ENCODE measurements at regions not wholly inside any gene's neighbourhood (a gene's known extent, or its start where the extent isn't known, plus 50 kb on each side); places are given as distances from the start of the nearest gene placed in this dataset.

- Histone ChIP-seq H4K8ac (ENCODE audit: low read depth in 2 of 2, low read length in 2 of 2) (no peak overlapping the region), H2AK5ac (ENCODE audit: low read depth, low read length) (no peak overlapping the region), H3K4ac (ENCODE audit: low read depth, low read length) (no peak overlapping the region), H2AFZ (replicated peaks; ENCODE audit: low read length, poor library complexity) (no peak overlapping the region), H2AK9ac (replicated peaks; ENCODE audit: low read depth, low read length, poor library complexity) (no peak overlapping the region), H3K79me1 (ENCODE audit: low read depth in 1 of 2, low read length in 2 of 2) (no peaks in the 10 kb centered on the region), H2BK120ac (ENCODE audit: low read depth, low read length) (no peak overlapping the region), H4K91ac (ENCODE audit: insufficient read depth, low read depth, low read length) (no peak overlapping the region), H2BK20ac (ENCODE audit: low read depth, low read length) (no peak overlapping the region), H3K56ac (ENCODE audit: extremely low read depth, insufficient read depth, low read length) (no peak overlapping the region), H3K4me2 (ENCODE audit: low read depth, low read length) (no peak overlapping the region), H3K14ac (replicated peaks; ENCODE audit: low read depth, low read length) (no peak overlapping the region), H3K27ac (ENCODE audit: insufficient read depth, low read length) (no peak overlapping the region), H4K5ac (ENCODE audit: low read depth, low read length) (no peak overlapping the region), H3K23ac (ENCODE audit: low read depth, low read length) (no peak overlapping the region), H3K27me3 (ENCODE audit: control insufficient read depth, insufficient read depth, low read length) (no peaks in the 10 kb centered on the region), H3K4me1 (ENCODE audit: control insufficient read depth, insufficient read depth, low read length) (no peaks in the 10 kb centered on the region), H4K20me1 (ENCODE audit: insufficient read depth, low read length) (no peaks in the 10 kb centered on the region), H3K18ac (ENCODE audit: low read depth, low read length) (no peak overlapping the region), H3K9me3 (ENCODE audit: control insufficient read depth, insufficient read depth, low read length) (no peaks in the 10 kb centered on the region), H3K9ac (ENCODE audit: low read depth, low read length) (no peak overlapping the region), H3K9me1 (ENCODE audit: insufficient read depth, low read length) (no peaks in the 10 kb centered on the region), H2BK5ac (ENCODE audit: low read depth, low read length, poor library complexity, severe bottlenecking) (no peak overlapping the region), H3K36me3 (ENCODE audit: control insufficient read depth, insufficient read depth, low read length) (no peaks in the 10 kb centered on the region), H3K4me3 (ENCODE audit: insufficient read depth, low read depth, low read length) (no peak overlapping the region), H2BK15ac (ENCODE audit: low read depth, low read length) (no peak overlapping the region)
- ATAC-seq (ENCODE audit: low read depth) (no peak), DNase-seq (peak; percentile 1)
- dilution Hi-C loops (cut with HindIII; ENCODE audit: low sequenced_read_pairs, unreplicated experiment) (no loop called here), intact Hi-C loops (cut with micrococcal nuclease) (no loop called here), in situ Hi-C loops (cut with MboI; ENCODE audit: low sequenced_read_pairs) (no loop called here)
- CTCF ChIA-PET = no interaction called here
- BruUV-seq (replicated peaks) = no TSS peak
- WGBS, 2 experiments (ENCODE audit: extremely low coverage in 2 of 2, insufficient read length in 1 of 2) = no CpG with 5 or more reads among the region's 1 CpG
- POLR2A ChIA-PET (ENCODE audit: unreplicated experiment) = no interaction called here
- TF ChIP-seq BHLHE40 (IDR thresholded peaks at IDR 0.05; ENCODE audit: low read depth, low read length) (no peak), MAZ (IDR thresholded peaks at IDR 0.05; ENCODE audit: borderline replicate concordance, low read depth, low read length) (no peak), USF2 (IDR thresholded peaks at IDR 0.05; ENCODE audit: low read depth, low read length) (no peak), SMC3 (IDR thresholded peaks at IDR 0.05; ENCODE audit: low read depth, low read length) (no peak), RCOR1 (IDR thresholded peaks at IDR 0.05; ENCODE audit: insufficient replicate concordance, low read length) (no peak), CTCF (conservative IDR thresholded peaks at IDR 0.05; ENCODE audit: low read depth, low read length) (no peak), RFX5 (IDR thresholded peaks at IDR 0.05; ENCODE audit: low read depth, low read length) (no peak), NFE2L2 (IDR thresholded peaks at IDR 0.05; ENCODE audit: low read depth, low read length) (no peak), CEBPB (IDR thresholded peaks at IDR 0.05; ENCODE audit: low read depth, low read length) (no peak), FOS (IDR thresholded peaks at IDR 0.05; ENCODE audit: low read depth, low read length) (no peak), ELK1 (IDR thresholded peaks at IDR 0.05; ENCODE audit: borderline replicate concordance, low read depth, low read length) (no peak), CHD1 (IDR thresholded peaks at IDR 0.05; ENCODE audit: low read depth, low read length) (no peak), MAFK (IDR thresholded peaks at IDR 0.05; ENCODE audit: low read depth, low read length) (no peak), POLR2A (IDR thresholded peaks at IDR 0.05; ENCODE audit: low read depth, low read length) (no peak), MXI1 (IDR thresholded peaks at IDR 0.05; ENCODE audit: borderline replicate concordance, low read depth, low read length) (no peak), RAD21 (IDR thresholded peaks at IDR 0.05; ENCODE audit: low read length) (no peak)
Observed at GRCh38 chr13:80454245-80454644, 113.3 kb upstream of the SPRY2 start.

Data from IMR-90 (cell line).